ENCODE measurements at regions not wholly inside any gene's neighbourhood (a gene's known extent, or its start where the extent isn't known, plus 50 kb on each side); places are given as distances from the start of the nearest gene placed in this dataset.
"Not testable (repeated sequence)": the region's sequence is repeated elsewhere in the genome, so short reads cannot be mapped to it uniquely, and the experiment has no call there.

GRCh38 chr2:43142921-43143438, 83.4 kb downstream of the ZFP36L2 start:
- Histone ChIP-seq H3K27ac (no peak overlapping the region), H3K36me3 (no peaks in the 10 kb centered on the region), H3K4me1 (no peaks in the 10 kb centered on the region), H3K4me3 (no peak overlapping the region), H3K9me3 (no peaks in the 10 kb centered on the region), H3K27me3 (no peaks in the 10 kb centered on the region)
- no peak for DNase-seq
- no peak for TF ChIP-seq POLR2A (IDR thresholded peaks at IDR 0.05)
- no peak for TF ChIP-seq CTCF (IDR thresholded peaks at IDR 0.05)
- intact Hi-C loops (cut with DNase I; ENCODE audit: low total_unique reads): no loop called here

GRCh38 chr2:43141636-43142151, 84.7 kb downstream of the ZFP36L2 start:
- H3K9me3 ChIP-seq; DNase-seq; intact Hi-C loops (cut with DNase I; ENCODE audit: low total_unique reads); H3K4me1 ChIP-seq; H3K27me3 ChIP-seq; H3K4me3 ChIP-seq; H3K36me3 ChIP-seq; H3K27ac ChIP-seq: not testable (repeated sequence)

GRCh38 chr2:43139996-43140621, 86.3 kb downstream of the ZFP36L2 start:
- H3K27me3 ChIP-seq: no peaks in the 10 kb centered on the region

GRCh38 chr2:43139501-43139900, 86.9 kb downstream of the ZFP36L2 start:
- Histone ChIP-seq H3K27me3 (no peaks in the 10 kb centered on the region), H3K27ac (peak overlapping the region; percentile 70 to 71), H3K4me1 (no peaks in the 10 kb centered on the region), H3K4me3 (no peak overlapping the region), H3K36me3 (no peaks in the 10 kb centered on the region), H3K9me3 (no peaks in the 10 kb centered on the region)
- intact Hi-C loops (cut with DNase I; ENCODE audit: low total_unique reads): no loop called here
- no peak for TF ChIP-seq POLR2A (IDR thresholded peaks at IDR 0.05)
- no peak for TF ChIP-seq CTCF (IDR thresholded peaks at IDR 0.05)
- DNase-seq: no peak

More at GRCh38 chr2:43139996-43140621, 86.3 kb downstream of the ZFP36L2 start:
- Histone ChIP-seq H3K9me3 (no peaks in the 10 kb centered on the region), H3K4me3 (no peak overlapping the region), H3K36me3 (no peaks in the 10 kb centered on the region), H3K27ac (peak overlapping the region; percentile 70 to 71), H3K4me1 (no peaks in the 10 kb centered on the region)
- TF ChIP-seq CTCF (IDR thresholded peaks at IDR 0.05): no peak
- no peak for TF ChIP-seq POLR2A (IDR thresholded peaks at IDR 0.05)
- DNase-seq: peak; percentile 53 to 74
- intact Hi-C loops (cut with DNase I; ENCODE audit: low total_unique reads): no loop called here

GRCh38 chr2:43138441-43138840, 88.0 kb downstream of the ZFP36L2 start:
- no peaks in the 10 kb centered on the region for H3K27me3 ChIP-seq
- H3K36me3 ChIP-seq: no peaks in the 10 kb centered on the region
- no peak for DNase-seq
- peak overlapping the region in 1 of 2 donors; percentile 69 for H3K27ac ChIP-seq
- intact Hi-C loops (cut with DNase I; ENCODE audit: low total_unique reads): no loop called here
- no peak for TF ChIP-seq CTCF (IDR thresholded peaks at IDR 0.05)
- H3K4me1 ChIP-seq: no peaks in the 10 kb centered on the region
- no peak overlapping the region for H3K4me3 ChIP-seq
- H3K9me3 ChIP-seq: no peaks in the 10 kb centered on the region
